Common myeloid progenitor, CD34-positive (primary cell): ENCODE measurements at regions not wholly inside any gene's neighbourhood (a gene's known extent, or its start where the extent isn't known, plus 50 kb on each side); places are given as distances from the start of the nearest gene placed in this dataset.
"Not testable (repeated sequence)": the region's sequence is repeated elsewhere in the genome, so short reads cannot be mapped to it uniquely, and the experiment has no call there.

ENCODE experiments used
- CTCF ChIA-PET: fragments of 350-600 bp; sonication (Branson Sonifier 250); formaldehyde crosslinking; loops from one replicate; lab custom pipeline; 2021; ENCODE audit warnings: antibody characterized with exemption; lab: Charles Lee
- POLR2A ChIA-PET: fragments of 350-600 bp; sonication (Branson Sonifier 250); formaldehyde crosslinking; loops from one replicate; lab custom pipeline; 2021; ENCODE audit warnings: antibody characterized with exemption; lab: Charles Lee
- DNase-seq, 3 donors: peaks; one replicate each; pipeline versions ENCODE4 v3.0.0 to v3.0.0-alpha.2; 2013
- H3K27ac ChIP-seq, 2 experiments: 1 replicate in 1 of 2; 2 replicates in 1 of 2; pipeline ENCODE4 v1.7.0; 2013; ENCODE audit warnings: inconsistent platforms in 2 of 2, low read length in 2 of 2, mild to moderate bottlenecking in 2 of 2, low read depth in 1 of 2, moderate library complexity in 1 of 2; ENCODE audit not compliant: severe bottlenecking in 2 of 2, insufficient read depth in 1 of 2, poor library complexity in 1 of 2
- H3K27me3 ChIP-seq, 5 experiments: replicated peaks in 2 of 5; 1 replicate in 3 of 5; 2 replicates in 2 of 5; pipeline versions ENCODE4 v1.6.1 to v1.7.0; 2013; ENCODE audit warnings: low read length in 4 of 5, mild to moderate bottlenecking in 2 of 5, moderate library complexity in 2 of 5, inconsistent platforms in 1 of 5; ENCODE audit not compliant: insufficient read depth in 5 of 5, control insufficient read depth in 4 of 5
- H3K36me3 ChIP-seq, 4 experiments: 1 replicate in 2 of 4; 2 replicates in 2 of 4; pipeline versions ENCODE4 v1.6.1 to v1.7.0; 2013; ENCODE audit warnings: low read length in 3 of 4, control low read depth in 1 of 4, mild to moderate bottlenecking in 1 of 4; ENCODE audit not compliant: control insufficient read depth in 4 of 4, insufficient read depth in 4 of 4
- H3K4me1 ChIP-seq, 4 experiments: 1 replicate in 3 of 4; 2 replicates in 1 of 4; pipeline versions ENCODE4 v1.6.1 to v1.7.1; 2013; ENCODE audit warnings: low read length in 3 of 4, mild to moderate bottlenecking in 3 of 4, control low read depth in 1 of 4, inconsistent platforms in 1 of 4, moderate library complexity in 1 of 4; ENCODE audit not compliant: control insufficient read depth in 4 of 4, insufficient read depth in 4 of 4; ENCODE audit errors: control extremely low read depth in 1 of 4
- H3K4me3 ChIP-seq, 7 experiments: 1 replicate in 4 of 7; 2 replicates in 3 of 7; pipeline versions ENCODE4 v1.5.1 to v1.7.0; 2013; ENCODE audit warnings: mild to moderate bottlenecking in 7 of 7, low read length in 6 of 7, moderate library complexity in 6 of 7, inconsistent platforms in 2 of 7, low read depth in 2 of 7, control low read depth in 1 of 7; ENCODE audit not compliant: insufficient read depth in 4 of 7, control insufficient read depth in 1 of 7; ENCODE audit errors: extremely low read depth in 1 of 7
- H3K9me3 ChIP-seq, 5 experiments: 1 replicate in 4 of 5; 2 replicates in 1 of 5; pipeline versions ENCODE4 v1.6.1 to v1.7.1; 2013; ENCODE audit warnings: low read length in 4 of 5, mild to moderate bottlenecking in 2 of 5, inconsistent platforms in 1 of 5, low read depth in 1 of 5, moderate library complexity in 1 of 5; ENCODE audit not compliant: control insufficient read depth in 4 of 5, insufficient read depth in 2 of 5; ENCODE audit errors: control extremely low read depth in 1 of 5
- WGBS: methylation state at CpG from one replicate; pipeline ENCODE4 v1.1.5; 2013; ENCODE audit not compliant: insufficient coverage; 5-methylcytosine and 5-hydroxymethylcytosine counted together

- CTCF ChIA-PET, POLR2A ChIA-PET: not testable (repeated sequence)
Observed at GRCh38 chr3:40949347-40949746, 250.0 kb upstream of the CTNNB1 start.

GRCh38 chr3:40951636-40952035 is 247.7 kb upstream of the CTNNB1 start:
- Histone ChIP-seq H3K9me3 (peaks cover 0 to 8% (median 0%) of the 10 kb centered on the region in 5 experiments), H3K4me3 (no peak overlapping the region), H3K36me3 (no peaks in the 10 kb centered on the region), H3K4me1 (no peaks in the 10 kb centered on the region), H3K27ac (no peak overlapping the region), H3K27me3 (no peaks in the 10 kb centered on the region)
- POLR2A ChIA-PET: no interaction called here
- DNase-seq: no peak
- CTCF ChIA-PET: no interaction called here

More at GRCh38 chr3:40949347-40949746, 250.0 kb upstream of the CTNNB1 start:
- not testable (repeated sequence) for H3K9me3 ChIP-seq, DNase-seq, H3K27ac ChIP-seq, H3K4me1 ChIP-seq, H3K27me3 ChIP-seq, H3K4me3 ChIP-seq, H3K36me3 ChIP-seq
- WGBS: 100% methylated on average over 2 of the region's 3 CpGs

GRCh38 chr3:40961104-40961857 is 238.0 kb upstream of the CTNNB1 start:
- peaks cover 0 to 10% (median 0%) of the 10 kb centered on the region in 5 experiments for H3K9me3 ChIP-seq
- DNase-seq: no peak
- H3K4me3 ChIP-seq: no peak overlapping the region
- no peaks in the 10 kb centered on the region for H3K27me3 ChIP-seq
- WGBS: 83% methylated on average over 1 of the region's 5 CpGs
- H3K27ac ChIP-seq: no peak overlapping the region
- no peaks in the 10 kb centered on the region for H3K36me3 ChIP-seq
- ChIA-PET POLR2A (no interaction called here), CTCF (no interaction called here)
- no peaks in the 10 kb centered on the region for H3K4me1 ChIP-seq

- no peak overlapping the region for H3K27ac ChIP-seq
- no peak for DNase-seq
- POLR2A ChIA-PET: no interaction called here
- 94% methylated on average over 2 of the region's 2 CpGs for WGBS
- no peaks in the 10 kb centered on the region for H3K4me1 ChIP-seq
- no peaks in the 10 kb centered on the region for H3K27me3 ChIP-seq
- H3K36me3 ChIP-seq: no peaks in the 10 kb centered on the region
- H3K4me3 ChIP-seq: no peak overlapping the region
- CTCF ChIA-PET: no interaction called here
- H3K9me3 ChIP-seq: peaks cover 0 to 13% (median 0%) of the 10 kb centered on the region in 5 experiments
Observed at GRCh38 chr3:40962721-40963120, 236.6 kb upstream of the CTNNB1 start.

- H3K36me3 ChIP-seq: no peaks in the 10 kb centered on the region
- CTCF ChIA-PET: interaction anchor here (1.1 kb wide), 1 partner anchor 13 kb away, joined by 3 read pairs; no protein-coding TSS in a partner anchor
- POLR2A ChIA-PET: no interaction called here
- peaks cover 0 to 2% (median 0%) of the 10 kb centered on the region in 5 experiments for H3K27me3 ChIP-seq
- DNase-seq: no peak
- H3K4me1 ChIP-seq: peaks cover 8 to 34% (median 30%) of the 10 kb centered on the region in 4 experiments
- no peak overlapping the region for H3K4me3 ChIP-seq
- 57% methylated on average over 1 of the region's 1 CpG for WGBS
- peaks cover 0 to 8% (median 0%) of the 10 kb centered on the region in 5 experiments for H3K9me3 ChIP-seq
- H3K27ac ChIP-seq: no peak overlapping the region
Observed at GRCh38 chr3:40968666-40969065, 230.6 kb upstream of the CTNNB1 start.

GRCh38 chr3:40969341-40969740 is 230.0 kb upstream of the CTNNB1 start:
- POLR2A ChIA-PET: no interaction called here
- no peak for DNase-seq
- H3K4me1 ChIP-seq: peaks cover 8 to 34% (median 30%) of the 10 kb centered on the region in 4 experiments
- 96% methylated on average over 3 of the region's 3 CpGs for WGBS
- H3K27me3 ChIP-seq: peaks cover 0 to 2% (median 0%) of the 10 kb centered on the region in 5 experiments
- CTCF ChIA-PET: no interaction called here
- H3K9me3 ChIP-seq: peaks cover 0 to 3% (median 0%) of the 10 kb centered on the region in 5 experiments
- no peaks in the 10 kb centered on the region for H3K36me3 ChIP-seq
- H3K4me3 ChIP-seq: no peak overlapping the region
- H3K27ac ChIP-seq: no peak overlapping the region

GRCh38 chr3:40969756-40970466 is 229.4 kb upstream of the CTNNB1 start:
- no peak overlapping the region for H3K4me3 ChIP-seq
- no peak overlapping the region for H3K27ac ChIP-seq
- peaks cover 0 to 3% (median 0%) of the 10 kb centered on the region in 5 experiments for H3K9me3 ChIP-seq
- 100% methylated on average over 1 of the region's 3 CpGs for WGBS
- no peak for DNase-seq
- H3K4me1 ChIP-seq: peaks cover 8 to 34% (median 30%) of the 10 kb centered on the region in 4 experiments
- ChIA-PET CTCF (no interaction called here), POLR2A (no interaction called here)
- no peaks in the 10 kb centered on the region for H3K36me3 ChIP-seq
- H3K27me3 ChIP-seq: peaks cover 0 to 2% (median 0%) of the 10 kb centered on the region in 5 experiments
